ENCODE measurements at regions not wholly inside any gene's neighbourhood (a gene's known extent, or its start where the extent isn't known, plus 50 kb on each side); places are given as distances from the start of the nearest gene placed in this dataset.

DNA sequence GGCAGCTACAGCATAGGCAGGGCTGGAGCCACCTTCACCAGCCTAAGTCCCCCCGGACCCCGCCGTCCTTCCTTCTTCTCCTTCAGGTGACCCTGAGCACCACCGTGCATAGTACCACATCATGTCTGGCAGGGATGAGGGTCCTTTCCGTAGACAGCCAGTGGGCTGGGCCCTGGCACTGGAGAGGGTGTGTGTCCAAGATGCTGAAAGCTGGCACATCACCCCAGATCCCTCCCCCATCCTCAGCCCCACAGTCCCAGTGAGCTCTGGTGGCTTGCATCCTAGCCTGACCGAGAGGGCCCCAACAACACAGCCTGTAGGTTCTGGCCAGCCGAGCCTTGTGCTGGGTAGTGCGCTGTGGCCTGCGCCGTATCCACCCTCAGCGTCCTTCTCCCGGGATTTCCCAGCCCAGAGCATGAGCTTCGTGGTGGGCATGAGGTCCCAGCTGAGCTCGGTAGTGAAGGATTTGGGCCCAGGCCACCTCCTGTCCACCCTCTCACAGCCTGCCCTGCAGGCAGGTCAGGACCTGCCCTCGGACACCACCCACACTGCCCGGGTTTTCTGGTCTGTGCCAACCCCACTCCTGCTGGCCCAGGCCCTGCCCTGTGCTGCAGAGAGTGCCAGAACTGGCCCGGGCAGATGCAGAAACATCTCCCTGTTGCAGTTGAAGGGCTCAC, 1124.3 kb downstream of the BRD1 start:
- DNase-seq = no peak

DNA sequence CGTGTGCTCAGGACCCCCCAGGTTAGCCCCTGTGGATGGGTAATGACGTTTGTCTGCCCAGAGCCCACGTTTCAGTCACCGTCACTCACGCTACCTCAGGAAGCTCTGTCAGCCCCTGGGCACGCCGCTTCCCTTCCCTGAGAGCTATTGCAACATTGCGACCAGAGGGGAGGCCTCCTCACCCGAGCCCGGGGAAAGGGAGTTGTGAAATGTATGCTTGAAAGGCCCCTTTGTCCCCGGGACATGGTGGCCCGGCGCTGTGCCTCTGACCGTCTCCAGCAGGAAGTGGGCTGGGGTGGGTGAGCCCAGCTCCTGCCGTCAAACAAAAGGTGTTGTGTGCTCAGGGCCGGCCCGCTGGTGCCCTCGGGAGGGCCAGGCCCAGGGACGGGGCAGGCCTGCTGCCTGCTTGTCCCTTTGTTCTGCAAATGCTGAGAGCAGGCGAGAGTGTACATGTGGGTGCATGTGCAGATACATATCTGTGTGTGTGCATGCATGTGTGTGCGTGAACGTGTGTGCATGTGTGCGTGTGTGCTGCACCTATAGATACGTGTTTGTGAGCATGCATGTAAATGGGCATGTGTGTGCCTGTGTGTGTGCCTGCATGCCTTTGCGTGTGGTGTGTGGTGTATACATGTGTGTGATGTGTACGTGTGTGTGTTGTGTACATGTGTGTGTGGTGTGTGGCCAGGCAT, 1125.0 kb downstream of the BRD1 start:
- DNase-seq = no peak

DNA sequence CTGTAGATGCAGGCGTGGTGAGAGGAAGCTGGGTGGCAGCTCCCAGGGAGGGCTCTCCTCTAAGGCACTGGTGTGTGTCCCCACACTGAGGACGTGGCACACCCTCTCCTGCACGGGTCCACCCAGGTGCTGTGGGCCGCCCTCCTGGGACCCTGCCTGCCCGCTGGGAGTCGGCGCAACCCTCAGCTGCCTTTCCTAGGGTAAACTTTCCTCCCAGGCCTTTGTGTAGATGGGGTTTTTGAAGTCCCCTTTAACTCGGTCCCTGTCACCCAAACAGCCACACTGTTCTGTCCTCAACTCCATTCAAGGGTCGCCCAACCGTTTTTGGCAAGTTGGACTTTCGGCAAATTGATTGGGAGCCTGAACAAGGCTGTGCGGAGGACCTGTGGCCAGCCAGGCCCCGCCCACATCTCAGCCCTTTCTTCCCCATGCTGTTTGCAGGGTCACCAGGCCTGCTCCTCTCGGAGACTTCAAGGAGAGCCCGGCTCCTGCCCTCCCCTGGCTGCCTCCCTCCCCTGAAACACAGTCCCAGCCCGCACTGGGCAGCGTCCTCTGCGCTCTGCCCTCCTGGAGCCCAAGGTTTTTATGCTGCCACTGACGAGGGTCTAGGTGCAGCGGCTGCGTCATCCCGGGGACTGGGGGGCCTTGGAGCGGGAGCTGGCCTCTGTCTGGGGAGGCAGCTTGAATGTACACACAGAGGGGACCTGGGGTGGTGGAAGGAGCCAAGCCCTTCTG, 1126.2 kb downstream of the BRD1 start:
- DNase-seq = no peak

DNA sequence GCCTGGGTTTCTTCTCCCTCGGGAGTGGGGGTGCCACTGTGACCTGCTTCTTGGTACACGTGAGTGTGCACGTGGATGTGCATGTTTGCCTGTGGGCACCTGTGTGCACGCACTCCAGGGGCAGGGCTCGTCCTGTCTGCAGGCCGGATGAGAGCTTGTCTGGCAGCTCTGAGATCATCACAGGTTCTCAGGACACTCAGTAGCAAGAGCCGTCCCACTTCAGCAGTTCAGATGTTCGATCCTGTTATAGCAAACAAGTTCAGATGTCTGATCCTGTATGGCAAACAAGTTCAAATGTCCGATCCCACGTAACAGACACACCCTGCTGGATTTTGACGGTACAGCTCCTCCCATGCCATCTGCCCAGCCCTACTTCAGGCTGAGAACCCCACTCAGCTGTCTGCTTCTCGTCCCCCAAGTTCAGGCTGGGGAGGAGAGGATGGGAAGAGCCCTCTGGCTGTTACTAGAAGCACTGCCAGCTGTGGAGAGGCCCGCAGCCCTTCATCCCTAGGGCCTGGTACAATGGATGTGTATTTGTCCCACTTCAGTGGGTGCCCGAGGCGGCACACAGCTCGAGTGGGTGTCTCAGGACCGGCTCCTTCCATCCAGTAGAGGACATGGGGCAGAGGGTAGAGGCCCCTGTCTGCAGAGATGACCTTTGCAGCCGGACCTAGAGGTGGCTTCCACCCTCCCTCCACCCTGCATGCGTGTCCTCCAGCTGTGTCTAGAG, 1126.9 kb downstream of the BRD1 start:
- no peak for DNase-seq

DNA sequence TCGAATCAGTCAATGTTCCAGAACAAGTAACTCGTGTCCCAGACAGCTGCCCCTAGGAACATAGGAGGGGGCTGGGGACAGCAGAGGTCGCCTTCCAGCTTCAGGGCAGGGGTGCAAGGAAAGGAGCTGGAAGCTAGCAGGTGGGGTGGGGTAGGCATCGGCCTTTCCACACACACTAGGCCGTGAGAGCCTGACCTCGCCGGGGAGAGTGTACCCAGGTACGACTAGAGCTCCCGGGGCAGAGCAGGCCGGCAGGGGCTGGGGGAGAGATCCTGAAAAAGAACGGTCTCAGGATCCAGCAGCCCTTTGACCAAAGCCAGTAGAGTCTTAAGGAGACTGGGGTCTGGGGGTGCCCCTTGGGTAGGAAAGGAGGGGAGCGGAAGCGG, 1127.5 kb downstream of the BRD1 start:
- DNase-seq = no peak

DNA sequence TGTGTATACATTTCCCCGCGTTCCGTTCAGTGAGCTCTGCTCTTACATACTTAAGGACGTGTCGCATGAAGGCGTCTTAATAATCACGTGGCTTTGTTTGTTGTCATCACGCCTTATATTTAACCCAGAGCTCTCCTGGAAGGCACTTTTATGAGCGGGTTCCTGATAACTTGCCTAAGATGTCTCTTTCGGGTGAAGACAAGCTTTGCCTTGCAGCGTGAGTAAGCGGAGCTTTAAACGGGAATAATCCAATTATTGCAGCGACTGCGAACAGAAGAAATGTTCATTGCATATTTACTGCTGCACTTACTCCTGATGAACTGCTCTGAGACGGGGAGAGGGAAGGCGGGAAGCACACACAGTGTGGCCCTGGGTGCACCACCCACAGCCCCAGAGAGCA, 1128.2 kb downstream of the BRD1 start:
- DNase-seq = no peak

DNA sequence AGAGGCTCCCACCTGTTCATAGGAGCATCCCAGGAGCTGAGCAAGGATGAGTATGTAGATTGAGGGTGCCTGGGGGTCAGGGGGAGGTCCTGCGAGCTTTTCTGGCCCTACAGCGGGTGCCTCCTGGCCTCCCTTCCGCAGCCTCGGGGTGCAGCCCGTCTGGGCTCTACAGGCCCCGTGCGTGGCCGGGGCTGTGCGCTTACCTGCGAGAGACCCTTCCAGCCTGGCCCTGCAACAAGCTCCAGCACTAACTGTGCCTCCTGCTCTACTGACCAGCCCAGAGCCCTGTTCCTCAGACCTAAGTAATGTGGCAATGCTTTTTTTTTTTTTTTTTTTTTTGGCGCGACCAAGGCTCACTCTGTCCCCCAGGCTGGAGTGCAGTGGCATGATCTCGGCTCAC, 1129.1 kb downstream of the BRD1 start:
- no peak for DNase-seq

DNA sequence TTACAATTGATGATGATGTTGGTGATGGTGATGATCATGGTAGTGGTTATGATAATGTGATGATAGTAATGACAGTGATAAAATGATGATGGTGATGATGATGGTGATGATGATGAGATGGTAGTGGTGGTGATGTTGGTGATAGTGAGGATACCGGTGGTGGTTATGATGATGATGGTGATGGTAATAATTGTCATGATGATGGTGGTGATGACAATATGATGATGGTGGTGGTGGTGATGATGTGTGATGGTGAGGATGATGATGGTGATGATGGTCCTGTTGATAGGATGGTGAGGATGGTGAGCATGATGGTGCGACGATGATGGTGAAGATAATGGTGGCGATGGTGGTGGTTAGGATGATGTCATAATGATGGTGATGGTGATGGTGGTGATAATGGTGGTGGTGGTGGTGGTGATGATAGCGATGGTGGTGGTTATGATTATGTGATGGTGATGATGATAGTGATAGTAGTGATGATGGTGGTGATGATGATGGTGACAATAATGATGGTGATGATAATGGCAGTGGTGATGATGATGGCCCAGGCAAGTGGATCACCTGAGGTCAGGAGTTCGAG, 1129.9 kb downstream of the BRD1 start:
- no peak for DNase-seq

DNA sequence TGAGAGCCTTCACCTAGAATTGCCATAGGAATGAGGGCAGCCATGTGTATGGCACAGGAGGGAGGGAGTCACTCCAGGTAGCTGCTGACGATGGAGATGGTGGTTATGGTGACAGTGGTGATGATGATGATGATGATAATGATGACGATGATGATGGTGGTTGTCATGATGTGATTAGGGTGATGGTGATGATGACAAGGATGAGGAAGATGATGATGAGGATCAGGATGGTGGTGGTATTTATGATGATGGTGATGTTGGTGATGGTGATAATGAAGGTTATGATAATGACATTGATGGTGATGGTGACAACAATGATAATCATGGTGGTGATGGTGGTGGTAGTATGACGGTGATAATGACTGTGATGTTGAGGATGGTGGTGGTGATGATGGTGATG, 1130.5 kb downstream of the BRD1 start:
- DNase-seq = no peak

DNA sequence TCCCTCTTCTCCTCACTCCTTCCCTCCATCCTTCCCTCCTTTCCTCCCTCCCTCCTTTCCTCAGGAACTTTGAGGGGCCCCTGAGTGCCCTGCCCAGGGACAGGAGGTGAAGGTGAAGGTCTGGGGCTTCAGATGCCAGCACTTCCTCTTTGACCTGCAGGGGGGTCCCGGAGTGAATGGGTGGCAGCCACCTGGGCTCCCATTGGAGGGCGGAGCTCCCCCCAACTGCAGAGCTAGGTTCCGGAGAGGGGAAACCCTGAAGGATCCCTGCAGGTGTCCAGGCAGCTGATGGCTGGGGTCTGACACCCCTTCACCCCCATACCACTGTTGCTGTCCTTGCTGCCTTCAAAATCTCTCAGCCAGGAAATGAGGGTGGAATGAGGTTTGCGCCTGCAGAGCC, 1131.3 kb downstream of the BRD1 start:
- DNase-seq = no peak

DNA sequence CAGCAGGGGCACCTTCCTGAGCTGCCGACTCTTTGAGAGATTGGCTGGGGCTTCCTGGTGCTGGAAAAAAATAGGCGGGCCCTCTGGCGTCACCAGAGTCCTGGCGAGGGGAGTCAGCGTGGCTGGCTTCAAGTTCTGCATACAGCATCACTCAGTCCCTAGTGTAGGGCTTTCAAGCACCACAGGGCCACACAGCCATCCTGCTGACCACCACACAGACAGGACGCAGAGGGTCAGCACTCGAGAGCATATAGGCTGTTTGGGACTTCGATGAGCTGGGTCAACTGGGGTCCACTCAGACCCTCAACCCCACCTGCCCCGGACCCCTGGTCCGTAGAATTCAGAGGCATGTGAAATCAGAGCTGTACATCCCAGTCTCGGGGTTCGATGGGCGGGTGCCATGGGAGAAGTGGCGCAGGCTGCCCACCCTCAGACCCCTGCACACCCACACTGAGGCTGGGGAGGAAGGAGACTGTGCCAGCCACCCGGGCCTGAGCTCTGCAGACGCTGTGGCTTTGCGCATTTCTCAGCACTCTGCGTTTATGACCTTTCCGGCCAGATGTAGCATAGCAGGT, 1131.9 kb downstream of the BRD1 start:
- no peak for DNase-seq

DNA sequence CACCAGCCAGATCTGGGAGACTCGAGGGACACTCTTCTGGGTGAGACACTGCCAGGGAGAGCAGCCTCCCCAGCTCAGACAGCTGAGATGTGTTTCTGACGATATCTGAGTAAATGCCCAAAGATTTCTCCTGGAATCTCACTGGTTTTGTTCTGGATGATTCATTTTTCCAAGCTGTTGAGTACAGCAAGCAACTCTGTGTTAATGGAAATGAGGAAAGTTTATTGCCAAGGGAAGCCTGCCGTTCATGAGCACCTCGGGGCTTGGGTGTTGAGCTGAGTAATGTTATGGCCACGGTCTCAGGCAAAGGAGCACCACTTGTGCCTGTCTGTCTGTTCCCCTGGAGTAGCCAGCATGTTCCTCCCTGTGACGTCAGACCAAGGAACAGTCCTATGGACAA, 1132.4 kb downstream of the BRD1 start:
- DNase-seq = no peak

DNA sequence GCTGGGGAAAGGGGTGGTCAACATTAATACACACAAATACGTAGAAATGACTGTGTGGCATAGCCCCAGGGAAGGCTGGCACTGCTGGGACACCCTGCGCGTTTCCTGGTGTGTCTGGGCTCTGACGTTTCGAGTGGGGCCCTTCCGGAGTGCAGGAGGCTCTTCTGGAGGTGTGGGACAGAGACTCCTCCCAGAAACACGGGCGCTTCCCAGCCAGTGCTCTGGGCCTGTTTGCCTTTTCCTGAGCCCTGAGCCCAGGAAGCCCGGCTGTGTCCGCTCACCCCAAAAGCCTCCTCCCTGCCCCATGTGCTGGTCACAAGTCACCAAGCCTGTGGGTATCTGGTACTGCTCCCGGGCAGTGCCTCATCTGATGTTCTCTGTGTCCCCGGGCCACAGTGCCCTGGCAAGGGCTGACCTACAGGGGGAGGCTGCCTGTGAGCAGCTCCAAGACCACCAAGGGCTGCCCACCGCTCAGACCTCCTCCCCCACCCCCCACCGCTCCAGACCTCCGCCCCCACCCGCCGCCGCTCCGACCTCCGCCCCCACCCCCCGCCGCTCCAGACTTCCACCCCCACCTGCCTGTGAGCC, 1133.3 kb downstream of the BRD1 start:
- no peak for DNase-seq

DNA sequence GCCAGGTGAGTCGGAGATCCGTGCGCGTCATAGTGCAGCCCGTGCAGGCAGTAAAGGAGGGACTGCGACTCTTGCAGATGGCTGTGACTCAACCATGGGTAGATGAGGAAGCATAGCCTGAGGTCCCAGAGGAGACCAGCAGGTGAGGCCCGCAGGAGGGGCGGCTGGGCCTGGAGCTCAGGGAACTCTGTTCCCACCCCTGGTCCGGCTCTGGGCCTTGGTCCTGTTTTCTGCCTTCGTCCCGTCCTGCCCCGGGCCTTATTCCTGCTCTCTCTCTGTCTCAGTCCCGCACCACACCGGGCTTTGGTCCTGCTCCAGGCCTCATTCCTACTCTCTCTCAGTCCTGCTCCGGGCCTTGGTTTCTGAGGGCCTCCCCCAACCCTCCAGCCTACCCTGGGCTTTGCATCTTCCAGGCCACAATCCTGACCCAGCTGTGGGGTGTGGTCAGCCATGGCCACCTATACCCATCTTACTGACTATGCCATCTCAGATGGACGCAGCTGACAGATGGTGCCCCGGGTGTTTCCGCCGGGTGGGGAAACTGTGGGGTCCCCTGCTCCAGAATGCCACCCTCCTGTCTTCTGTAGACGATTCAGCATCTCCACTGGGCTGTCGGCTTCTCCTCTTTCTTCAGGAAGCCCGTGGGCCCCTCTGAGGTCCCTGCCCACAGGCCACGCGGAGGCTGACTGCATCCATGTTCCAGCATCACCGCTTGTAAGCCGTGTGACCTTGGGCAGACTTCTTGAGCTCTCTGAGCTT, 1134.1 kb downstream of the BRD1 start:
- no peak for DNase-seq

DNA sequence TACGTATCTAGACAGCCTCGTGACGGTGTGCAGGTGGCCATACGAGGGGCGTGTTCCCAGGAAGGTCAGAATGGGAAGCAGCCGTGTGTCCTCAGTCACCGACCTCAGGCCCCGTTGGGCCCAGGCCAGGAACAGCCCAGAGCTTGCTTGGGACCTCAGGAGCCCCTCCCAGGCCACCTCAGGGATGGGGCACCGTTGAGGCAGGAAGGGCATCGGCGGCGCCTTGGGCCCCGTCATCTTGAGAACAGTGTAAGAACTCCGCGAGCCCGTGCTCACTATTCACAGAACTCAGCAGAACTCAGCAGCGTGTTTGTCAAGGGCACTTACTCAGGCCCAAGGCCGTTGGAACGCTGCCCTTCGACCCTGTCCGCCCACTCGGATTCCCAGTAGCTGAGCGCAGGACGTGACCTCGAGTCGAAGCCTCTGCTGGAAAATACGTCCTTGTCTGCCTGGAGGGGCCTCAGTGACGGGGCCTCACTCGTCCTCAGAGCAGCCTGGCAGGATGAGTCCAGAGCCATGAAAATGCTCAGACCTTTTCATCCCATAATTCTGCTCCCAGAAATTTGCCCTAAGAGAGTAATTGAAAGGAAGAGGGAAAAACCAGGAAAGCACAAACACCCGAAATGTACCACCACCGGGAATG, 1134.8 kb downstream of the BRD1 start:
- DNase-seq = no peak

DNA sequence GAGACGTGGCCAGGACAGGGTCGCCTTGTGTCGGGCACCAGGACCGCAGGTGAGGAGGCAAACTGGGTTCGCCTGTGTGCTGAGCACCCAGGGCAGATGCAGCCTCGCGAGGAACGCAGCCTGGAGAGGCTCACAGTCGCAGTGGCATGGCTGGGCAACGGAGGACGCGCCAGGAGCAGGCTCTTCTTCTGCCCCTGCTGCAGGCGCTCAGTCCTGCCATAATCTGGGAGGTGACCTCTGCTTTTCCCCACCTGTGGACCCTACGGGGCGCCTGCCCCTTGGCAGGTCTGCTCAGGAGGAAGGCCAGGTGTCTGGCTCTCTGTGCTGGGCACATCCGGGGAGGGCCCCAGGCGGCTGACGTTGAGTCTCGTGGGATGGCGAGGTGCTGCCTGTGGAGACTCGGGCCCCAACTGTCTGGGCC, 1136.2 kb downstream of the BRD1 start:
- no peak for DNase-seq

DNA sequence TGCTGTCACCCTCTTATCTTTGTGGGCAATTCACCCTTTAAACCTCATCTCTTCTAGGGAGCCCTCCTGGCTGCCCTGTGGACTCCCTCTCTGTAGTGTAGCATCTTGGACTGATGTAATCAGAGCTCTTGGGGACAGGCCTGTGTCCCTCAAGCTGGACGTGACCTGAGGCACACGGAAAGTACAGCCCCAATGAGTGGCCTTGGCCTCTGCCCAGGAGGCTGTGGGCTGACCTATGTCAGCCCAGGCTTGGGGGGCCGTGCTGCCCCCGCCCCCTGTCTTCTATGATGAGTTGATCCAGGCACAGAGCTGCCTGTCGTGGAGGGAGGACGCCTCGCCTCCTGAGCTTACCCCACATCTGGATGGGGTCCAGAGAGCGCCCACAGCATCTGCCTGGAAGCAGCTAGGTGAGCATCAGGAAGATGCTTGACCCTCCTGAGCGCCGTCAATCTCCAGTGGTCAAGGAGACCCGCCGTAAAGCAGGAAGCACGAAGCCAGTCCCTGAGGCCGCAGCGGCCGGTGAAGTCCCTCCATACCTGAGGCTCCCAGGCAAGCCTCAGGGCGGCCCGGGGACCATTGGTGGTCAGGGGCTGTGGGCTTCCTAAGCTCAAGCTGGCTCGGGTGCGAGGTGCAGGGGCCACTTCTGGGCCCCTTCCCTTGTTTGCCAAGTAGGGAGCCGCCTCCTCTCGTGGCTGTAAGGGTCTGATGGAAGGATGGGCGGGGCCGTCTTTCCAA, 1136.9 kb downstream of the BRD1 start:
- no peak for DNase-seq

DNA sequence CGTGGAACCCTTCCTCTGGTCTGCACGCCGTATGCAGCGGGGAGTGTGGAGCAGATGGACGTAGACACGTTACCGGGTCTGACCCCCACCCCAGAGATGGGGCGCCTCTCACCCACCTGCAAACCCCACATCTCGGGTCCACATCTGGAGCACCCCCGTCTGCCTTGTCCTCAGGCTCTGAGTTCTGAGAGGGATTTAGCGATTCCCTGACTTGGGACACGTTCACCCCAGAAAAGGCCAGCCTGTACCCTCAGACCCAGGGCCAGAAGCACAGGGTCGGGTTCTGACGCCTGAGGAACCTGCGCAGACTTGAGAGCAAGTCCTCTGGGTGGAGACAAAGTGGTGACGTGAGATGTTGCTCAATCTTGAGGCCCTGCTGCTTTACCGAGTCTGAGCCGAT, 1138.5 kb downstream of the BRD1 start:
- DNase-seq = no peak

DNA sequence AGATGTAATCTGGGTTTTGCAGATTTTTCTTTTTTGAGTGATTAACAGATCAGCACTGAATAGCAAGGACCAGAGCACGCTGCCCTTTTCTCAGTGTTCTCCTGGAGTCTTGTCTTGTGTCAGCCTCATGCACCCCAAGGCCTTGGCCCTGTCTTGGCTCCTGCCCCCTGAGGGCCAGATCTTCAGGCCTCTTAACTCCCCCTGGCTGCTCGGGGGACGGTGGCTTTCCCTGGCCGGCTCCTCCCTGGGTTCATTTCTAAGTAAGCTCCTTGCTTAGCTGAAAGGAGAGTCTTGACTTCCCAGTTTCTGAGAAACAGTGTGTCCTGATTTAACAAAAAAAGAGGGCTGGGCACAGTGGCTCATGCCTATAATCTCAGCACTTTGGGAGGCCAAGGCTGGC, 1139.3 kb downstream of the BRD1 start:
- no peak for DNase-seq

DNA sequence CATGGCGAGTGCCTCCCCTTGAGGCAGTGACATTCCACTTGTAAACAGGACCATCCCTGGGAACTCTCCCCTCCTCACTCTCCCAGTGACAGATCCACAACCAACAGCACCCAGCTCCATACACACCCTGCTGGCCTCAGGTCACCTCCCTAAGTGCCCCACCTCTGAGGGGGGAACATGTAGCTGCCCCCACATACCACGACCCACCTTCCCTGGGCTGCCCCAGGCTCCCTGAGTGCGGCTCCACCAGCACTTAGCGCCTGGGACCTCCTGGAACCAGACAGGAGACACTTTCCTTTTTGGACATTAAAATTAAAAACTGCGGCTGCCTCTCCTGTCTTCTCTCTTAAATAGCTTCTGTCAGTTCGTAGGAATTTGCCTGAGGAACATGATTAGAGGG, 1140.1 kb downstream of the BRD1 start:
- no peak for DNase-seq
